ENCODE measurements at regions not wholly inside any gene's neighbourhood (a gene's known extent, or its start where the extent isn't known, plus 50 kb on each side); places are given as distances from the start of the nearest gene placed in this dataset.

- peaks cover 65% of the 10 kb centered on the region for H3K4me1 Mint-ChIP-seq (ENCODE audit: low read depth)
- no peak overlapping the region for H3K4me3 Mint-ChIP-seq (ENCODE audit: unreplicated experiment)
- DNase-seq (ENCODE audit: low spot score), result no peak
- no peaks in the 10 kb centered on the region for H3K36me3 Mint-ChIP-seq (ENCODE audit: low read depth)
- no peak overlapping the region for H3K27ac Mint-ChIP-seq (ENCODE audit: unreplicated experiment)
- H3K27me3 Mint-ChIP-seq (ENCODE audit: low read depth), result no peaks in the 10 kb centered on the region
- H3K9me3 Mint-ChIP-seq (ENCODE audit: low read depth), result no peaks in the 10 kb centered on the region
- no peak for TF ChIP-seq CTCF (IDR thresholded peaks at IDR 0.05)
These were observed 361.1 kb upstream of the SLC14A2 start for GRCh38 chr18:45253973-45254708.

GRCh38 chr18:45254709-45255082 lies 360.6 kb upstream of the SLC14A2 start:
- H3K4me1 Mint-ChIP-seq (ENCODE audit: low read depth), result peaks cover 63% of the 10 kb centered on the region

GRCh38 chr18:45255197-45255890 lies 359.9 kb upstream of the SLC14A2 start:
- H3K36me3 Mint-ChIP-seq (ENCODE audit: low read depth), result no peaks in the 10 kb centered on the region
- DNase-seq (ENCODE audit: low spot score), result no peak
- H3K27ac Mint-ChIP-seq (ENCODE audit: unreplicated experiment), result peak overlapping the region; percentile 87
- TF ChIP-seq CTCF (IDR thresholded peaks at IDR 0.05), result peak; percentile 43
- no peaks in the 10 kb centered on the region for H3K27me3 Mint-ChIP-seq (ENCODE audit: low read depth)
- no peak overlapping the region for H3K4me3 Mint-ChIP-seq (ENCODE audit: unreplicated experiment)
- H3K9me3 Mint-ChIP-seq (ENCODE audit: low read depth), result no peaks in the 10 kb centered on the region
- H3K4me1 Mint-ChIP-seq (ENCODE audit: low read depth), result peaks cover 60% of the 10 kb centered on the region

More at GRCh38 chr18:45254709-45255082, 360.6 kb upstream of the SLC14A2 start:
- Mint-ChIP-seq H3K9me3 (ENCODE audit: low read depth) (no peaks in the 10 kb centered on the region), H3K36me3 (ENCODE audit: low read depth) (no peaks in the 10 kb centered on the region), H3K27ac (ENCODE audit: unreplicated experiment) (peak overlapping the region; percentile 79), H3K27me3 (ENCODE audit: low read depth) (no peaks in the 10 kb centered on the region), H3K4me3 (ENCODE audit: unreplicated experiment) (no peak overlapping the region)
- TF ChIP-seq CTCF (IDR thresholded peaks at IDR 0.05), result no peak
- DNase-seq (ENCODE audit: low spot score), result peak; percentile 82

- H3K9me3 Mint-ChIP-seq (ENCODE audit: low read depth), result no peaks in the 10 kb centered on the region
- no peak for DNase-seq (ENCODE audit: low spot score)
- no peaks in the 10 kb centered on the region for H3K36me3 Mint-ChIP-seq (ENCODE audit: low read depth)
- H3K27me3 Mint-ChIP-seq (ENCODE audit: low read depth), result no peaks in the 10 kb centered on the region
- no peak overlapping the region for H3K4me3 Mint-ChIP-seq (ENCODE audit: unreplicated experiment)
- peaks cover 22% of the 10 kb centered on the region for H3K4me1 Mint-ChIP-seq (ENCODE audit: low read depth)
- peak overlapping the region; percentile 18 for H3K27ac Mint-ChIP-seq (ENCODE audit: unreplicated experiment)
- no peak for TF ChIP-seq CTCF (IDR thresholded peaks at IDR 0.05)
These were observed 355.2 kb upstream of the SLC14A2 start for GRCh38 chr18:45260125-45260524.

GRCh38 chr18:45266023-45266422 lies 349.3 kb upstream of the SLC14A2 start:
- Mint-ChIP-seq H3K27me3 (ENCODE audit: low read depth) (no peaks in the 10 kb centered on the region), H3K4me1 (ENCODE audit: low read depth) (no peaks in the 10 kb centered on the region), H3K4me3 (ENCODE audit: unreplicated experiment) (no peak overlapping the region), H3K36me3 (ENCODE audit: low read depth) (no peaks in the 10 kb centered on the region), H3K27ac (ENCODE audit: unreplicated experiment) (no peak overlapping the region), H3K9me3 (ENCODE audit: low read depth) (no peaks in the 10 kb centered on the region)
- DNase-seq (ENCODE audit: low spot score), result no peak
- no peak for TF ChIP-seq CTCF (IDR thresholded peaks at IDR 0.05)
